WTC11 (cell line): ENCODE measurements at regions not wholly inside any gene's neighbourhood (a gene's known extent, or its start where the extent isn't known, plus 50 kb on each side); places are given as distances from the start of the nearest gene placed in this dataset.

ENCODE experiments used
- ATAC-seq: fragments of 200-7000 bp; cut with Tn5 transposase; 2 replicates; pipeline ENCODE4 v1.10.0; 2021; ENCODE audit warnings: mild to moderate bottlenecking, moderate library complexity
- CTCF ChIA-PET: fragments of 300-600 bp; sonication (Branson Sonifier 250); formaldehyde crosslinking; loops from one replicate; lab custom pipeline; 2021; ENCODE audit warnings: antibody characterized with exemption; lab: Charles Lee
- POLR2A ChIA-PET: fragments of 350-600 bp; sonication (Branson Sonifier 250); formaldehyde crosslinking; loops from one replicate; lab custom pipeline; 2021; ENCODE audit warnings: antibody characterized with exemption; lab: Charles Lee
- DNase-seq: peaks from one replicate; pipeline ENCODE4 v3.0.0; 2021; ENCODE audit warnings: low spot score
- H3K27ac Mint-ChIP-seq: 2 replicates; pipeline ENCODE4 v1.8.0; 2021; ENCODE audit warnings: mixed read lengths
- H3K27me3 Mint-ChIP-seq: 2 replicates; pipeline ENCODE4 v1.8.0; 2021; ENCODE audit warnings: low read depth, mild to moderate bottlenecking, moderate library complexity, mixed read lengths
- H3K36me3 Mint-ChIP-seq: 2 replicates; pipeline ENCODE4 v1.8.0; 2021; ENCODE audit warnings: mixed read lengths
- H3K4me1 Mint-ChIP-seq: 2 replicates; pipeline ENCODE4 v1.8.0; 2022; ENCODE audit warnings: mixed read lengths
- H3K4me3 Mint-ChIP-seq: 2 replicates; pipeline ENCODE4 v1.8.0; 2021; ENCODE audit warnings: mild to moderate bottlenecking, moderate library complexity, mixed read lengths
- H3K9me3 Mint-ChIP-seq: 2 replicates; pipeline ENCODE4 v1.8.0; 2021; ENCODE audit warnings: mixed read lengths
- ARID4B ChIP-seq: sonication (generic); formaldehyde crosslinking; IDR thresholded peaks from 2 replicates; pipeline ENCODE4 v1.8.0; 2023; ENCODE audit warnings: missing genetic modification reagents, mild to moderate bottlenecking, borderline replicate concordance
- ELF4 ChIP-seq: sonication (generic); formaldehyde crosslinking; IDR thresholded peaks from 2 replicates; pipeline ENCODE4 v1.8.1; 2022; ENCODE audit warnings: low read depth, mild to moderate bottlenecking, moderate library complexity, missing genetic modification reagents
- ETV6 ChIP-seq: sonication (generic); formaldehyde crosslinking; IDR thresholded peaks from 2 replicates; pipeline ENCODE4 v1.8.1; 2022; ENCODE audit warnings: mild to moderate bottlenecking, missing genetic modification reagents
- FOXP4 ChIP-seq: sonication (generic); formaldehyde crosslinking; IDR thresholded peaks from 2 replicates; pipeline ENCODE4 v1.8.0; 2022; ENCODE audit warnings: mild to moderate bottlenecking, missing genetic modification reagents
- GABPB1 ChIP-seq: sonication (generic); formaldehyde crosslinking; IDR thresholded peaks from 2 replicates; pipeline ENCODE4 v1.8.1; 2023; ENCODE audit warnings: mild to moderate bottlenecking, missing genetic modification reagents
- JAZF1 ChIP-seq: fragments of 250-450 bp; sonication (Bioruptor Pico); IDR thresholded peaks from 2 replicates; pipeline ENCODE4 v1.9.0; 2021; ENCODE audit warnings: moderate library complexity, mild to moderate bottlenecking, inconsistent platforms
- MXD4 ChIP-seq: fragments of 250-450 bp; sonication (Bioruptor Pico); IDR thresholded peaks from 2 replicates; pipeline ENCODE4 v1.8.0; 2021; ENCODE audit warnings: mild to moderate bottlenecking, moderate library complexity, borderline replicate concordance
- MYBL2 ChIP-seq: sonication (generic); formaldehyde crosslinking; IDR thresholded peaks from 2 replicates; pipeline ENCODE4 v1.8.1; 2023; ENCODE audit warnings: mild to moderate bottlenecking, moderate library complexity, missing genetic modification reagents
- NR1H2 ChIP-seq: sonication (generic); formaldehyde crosslinking; IDR thresholded peaks from 2 replicates; pipeline ENCODE4 v1.9.0; 2021; ENCODE audit warnings: mild to moderate bottlenecking, moderate library complexity, missing genetic modification reagents
- NR3C1 ChIP-seq: sonication (generic); formaldehyde crosslinking; conservative IDR thresholded peaks from 2 replicates; pipeline ENCODE4 v1.8.1; 2023; ENCODE audit warnings: low read depth, mild to moderate bottlenecking, missing genetic modification reagents
- PRDM15 ChIP-seq: sonication (generic); formaldehyde crosslinking; IDR thresholded peaks from 2 replicates; pipeline ENCODE4 v1.8.0; 2022; ENCODE audit warnings: missing genetic modification reagents
- PRRX2 ChIP-seq: fragments of 250-450 bp; sonication (Bioruptor Pico); IDR thresholded peaks from 2 replicates; pipeline ENCODE4 v1.8.0; 2021; ENCODE audit warnings: mild to moderate bottlenecking
- RORB ChIP-seq: fragments of 250-450 bp; sonication (Bioruptor Pico); IDR thresholded peaks from 2 replicates; pipeline ENCODE4 v1.9.0; 2021; ENCODE audit warnings: mild to moderate bottlenecking
- SMAD4 ChIP-seq: sonication (generic); formaldehyde crosslinking; IDR thresholded peaks from 2 replicates; pipeline ENCODE4 v1.8.0; 2022; ENCODE audit warnings: mild to moderate bottlenecking, missing genetic modification reagents
- SOX15 ChIP-seq: fragments of 250-450 bp; sonication (Bioruptor Pico); IDR thresholded peaks from 2 replicates; pipeline ENCODE4 v1.9.0; 2021; ENCODE audit warnings: mild to moderate bottlenecking
- SP1 ChIP-seq: sonication (generic); formaldehyde crosslinking; conservative IDR thresholded peaks from 2 replicates; pipeline ENCODE4 v1.8.1; 2022; ENCODE audit warnings: missing genetic modification reagents
- ZNF263 ChIP-seq: sonication (generic); formaldehyde crosslinking; IDR thresholded peaks from 2 replicates; pipeline ENCODE4 v1.8.1; 2022; ENCODE audit warnings: low read depth, mild to moderate bottlenecking, moderate library complexity, missing genetic modification reagents
- ZNF396 ChIP-seq: fragments of 250-450 bp; sonication (Bioruptor Pico); IDR thresholded peaks from 2 replicates; pipeline ENCODE4 v1.8.0; 2021; ENCODE audit warnings: mild to moderate bottlenecking, moderate library complexity, borderline replicate concordance
- ZNF416 ChIP-seq: fragments of 250-450 bp; sonication (Bioruptor Pico); IDR thresholded peaks from 2 replicates; pipeline ENCODE4 v1.9.0; 2021; ENCODE audit warnings: mild to moderate bottlenecking, inconsistent platforms
- ZNF671 ChIP-seq: fragments of 250-450 bp; sonication (Bioruptor Pico); IDR thresholded peaks from 2 replicates; pipeline ENCODE4 v1.8.0; 2021; ENCODE audit warnings: mild to moderate bottlenecking
- TF ChIP-seq, protein P1 (sequence below): sonication (generic); formaldehyde crosslinking; IDR thresholded peaks from 2 replicates; pipeline ENCODE4 v1.8.1; 2022; ENCODE audit warnings: missing genetic modification reagents, borderline replicate concordance
- TF ChIP-seq, protein P2 (sequence below): sonication (generic); formaldehyde crosslinking; IDR thresholded peaks from 2 replicates; pipeline ENCODE4 v1.8.1; 2023; ENCODE audit warnings: mild to moderate bottlenecking, missing genetic modification reagents

DNA sequence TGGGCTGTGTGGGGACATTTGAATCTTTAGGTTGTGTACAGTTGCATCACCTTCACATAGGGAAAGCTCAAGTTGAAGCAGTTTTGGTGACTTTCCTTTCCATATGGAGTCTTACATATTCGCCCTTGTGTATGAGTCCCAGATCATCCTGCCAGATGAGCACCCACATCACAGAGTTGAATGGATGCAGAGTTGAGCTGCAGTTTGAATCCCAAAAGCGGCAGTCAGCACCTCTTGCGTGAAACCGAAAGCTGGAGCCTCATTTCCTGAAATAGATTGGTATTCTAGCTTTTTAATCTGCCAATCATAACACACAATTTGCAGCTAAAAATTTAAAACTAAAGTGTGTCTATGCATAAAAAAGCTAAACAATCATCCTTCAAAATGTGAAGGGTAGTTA lies 162.9 kb upstream of the DIPK2B start:
- CTCF ChIA-PET: no interaction called here
- no peak overlapping the region for H3K4me3 Mint-ChIP-seq
- peaks cover 26% of the 10 kb centered on the region for H3K9me3 Mint-ChIP-seq
- POLR2A ChIA-PET: no interaction called here
- H3K27ac Mint-ChIP-seq: no peak overlapping the region
- peaks cover 22% of the 10 kb centered on the region for H3K36me3 Mint-ChIP-seq
- H3K27me3 Mint-ChIP-seq: no peaks in the 10 kb centered on the region; the same call in 1 of the 2 replicates
- no peak for TF ChIP-seq RORB (CRISPR knock-in tag)
- TF ChIP-seq ARID4B (CRISPR knock-in tag): no peak
- TF ChIP-seq ETV6 (CRISPR knock-in tag): no peak
- TF ChIP-seq SMAD4 (CRISPR knock-in tag): no peak
- TF ChIP-seq, protein P1, sequence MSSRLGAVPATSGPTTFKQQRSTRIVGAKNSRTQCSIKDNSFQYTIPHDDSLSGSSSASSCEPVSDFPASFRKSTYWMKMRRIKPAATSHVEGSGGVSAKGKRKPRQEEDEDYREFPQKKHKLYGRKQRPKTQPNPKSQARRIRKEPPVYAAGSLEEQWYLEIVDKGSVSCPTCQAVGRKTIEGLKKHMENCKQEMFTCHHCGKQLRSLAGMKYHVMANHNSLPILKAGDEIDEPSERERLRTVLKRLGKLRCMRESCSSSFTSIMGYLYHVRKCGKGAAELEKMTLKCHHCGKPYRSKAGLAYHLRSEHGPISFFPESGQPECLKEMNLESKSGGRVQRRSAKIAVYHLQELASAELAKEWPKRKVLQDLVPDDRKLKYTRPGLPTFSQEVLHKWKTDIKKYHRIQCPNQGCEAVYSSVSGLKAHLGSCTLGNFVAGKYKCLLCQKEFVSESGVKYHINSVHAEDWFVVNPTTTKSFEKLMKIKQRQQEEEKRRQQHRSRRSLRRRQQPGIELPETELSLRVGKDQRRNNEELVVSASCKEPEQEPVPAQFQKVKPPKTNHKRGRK (CRISPR knock-in tag): no peak
- TF ChIP-seq NR3C1 (CRISPR knock-in tag): no peak
- no peak for TF ChIP-seq NR1H2 (CRISPR knock-in tag)
- TF ChIP-seq, protein P2, sequence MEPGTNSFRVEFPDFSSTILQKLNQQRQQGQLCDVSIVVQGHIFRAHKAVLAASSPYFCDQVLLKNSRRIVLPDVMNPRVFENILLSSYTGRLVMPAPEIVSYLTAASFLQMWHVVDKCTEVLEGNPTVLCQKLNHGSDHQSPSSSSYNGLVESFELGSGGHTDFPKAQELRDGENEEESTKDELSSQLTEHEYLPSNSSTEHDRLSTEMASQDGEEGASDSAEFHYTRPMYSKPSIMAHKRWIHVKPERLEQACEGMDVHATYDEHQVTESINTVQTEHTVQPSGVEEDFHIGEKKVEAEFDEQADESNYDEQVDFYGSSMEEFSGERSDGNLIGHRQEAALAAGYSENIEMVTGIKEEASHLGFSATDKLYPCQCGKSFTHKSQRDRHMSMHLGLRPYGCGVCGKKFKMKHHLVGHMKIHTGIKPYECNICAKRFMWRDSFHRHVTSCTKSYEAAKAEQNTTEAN (CRISPR knock-in tag): no peak
- no peak for TF ChIP-seq ELF4 (CRISPR knock-in tag)
- TF ChIP-seq ZNF263 (CRISPR knock-in tag): no peak
- no peak for TF ChIP-seq SOX15 (CRISPR knock-in tag)
- DNase-seq (no peak), ATAC-seq (no peak)
- H3K4me1 Mint-ChIP-seq: no peaks in the 10 kb centered on the region

DNA sequence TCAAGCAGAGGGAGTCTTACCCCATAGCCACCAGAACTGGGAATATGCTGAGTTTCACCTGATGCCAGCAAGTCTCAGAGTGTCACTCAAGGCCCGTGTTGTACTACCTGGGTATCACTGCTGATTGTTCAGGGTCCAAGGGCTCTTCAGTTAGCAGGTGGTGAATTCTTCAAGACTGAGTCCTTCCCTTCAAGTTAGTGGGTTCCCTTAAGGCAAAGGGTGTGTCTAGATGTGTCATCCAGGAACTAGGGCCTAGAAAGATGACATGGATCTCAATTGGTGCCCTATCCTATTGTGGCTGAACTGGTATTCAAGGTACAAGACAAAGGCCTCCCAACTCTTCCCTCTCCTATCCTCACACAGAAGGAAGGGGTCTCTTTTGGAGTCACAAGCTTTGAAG lies 159.9 kb upstream of the DIPK2B start:
- ATAC-seq (no peak), DNase-seq (no peak)
- Mint-ChIP-seq H3K4me3 (no peak overlapping the region), H3K36me3 (peaks cover 7% of the 10 kb centered on the region; the same call in 1 of the 2 replicates), H3K9me3 (peaks cover 19% of the 10 kb centered on the region), H3K4me1 (no peaks in the 10 kb centered on the region), H3K27me3 (no peaks in the 10 kb centered on the region), H3K27ac (no peak overlapping the region)
- ChIA-PET POLR2A (no interaction called here), CTCF (no interaction called here)
- TF ChIP-seq NR1H2 (CRISPR knock-in tag) (no peak), JAZF1 (CRISPR knock-in tag) (no peak), MXD4 (CRISPR knock-in tag) (no peak), FOXP4 (CRISPR knock-in tag) (no peak), SP1 (no peak), GABPB1 (CRISPR knock-in tag) (no peak), ZNF263 (CRISPR knock-in tag) (no peak), ZNF671 (CRISPR knock-in tag) (no peak), PRRX2 (CRISPR knock-in tag) (no peak), MYBL2 (no peak), SMAD4 (CRISPR knock-in tag) (no peak), ZNF396 (CRISPR knock-in tag) (no peak), PRDM15 (CRISPR knock-in tag) (no peak), ZNF416 (CRISPR knock-in tag) (no peak)
- TF ChIP-seq, protein P2 (CRISPR knock-in tag): no peak
